ENCODE measurements at regions not wholly inside any gene's neighbourhood (a gene's known extent, or its start where the extent isn't known, plus 50 kb on each side); places are given as distances from the start of the nearest gene placed in this dataset.

- H3K36me3 ChIP-seq (ENCODE audit: insufficient read depth, low read length, poor library complexity, severe bottlenecking): no peaks in the 10 kb centered on the region
- intact Hi-C loops (cut with micrococcal nuclease; ENCODE audit: unreplicated experiment): no loop called here
- H3K4me1 ChIP-seq (ENCODE audit: insufficient read depth, low read length, poor library complexity, severe bottlenecking): no peaks in the 10 kb centered on the region
- no peaks in the 10 kb centered on the region for H3K9me3 ChIP-seq (ENCODE audit: low read depth, low read length, poor library complexity, severe bottlenecking)
- no TSS peak for BruUV-seq (replicated peaks)
- no peak overlapping the region for H3K4me3 ChIP-seq (ENCODE audit: low read depth, low read length, poor library complexity, severe bottlenecking)
- CTCF ChIA-PET: no interaction called here
- H3K27me3 ChIP-seq (replicated peaks; ENCODE audit: insufficient read depth, low read depth, low read length, poor library complexity): no peaks in the 10 kb centered on the region
- no peak for DNase-seq (ENCODE audit: low spot score)
- TF ChIP-seq EZH2 (IDR thresholded peaks at IDR 0.05; ENCODE audit: borderline replicate concordance, low read depth, low read length, poor library complexity, severe bottlenecking): no peak
- TF ChIP-seq CTCF (conservative IDR thresholded peaks at IDR 0.05; ENCODE audit: low read depth, low read length): no peak
- POLR2A ChIA-PET (ENCODE audit: low non-redundant PET): no interaction called here
- H3K27ac ChIP-seq (ENCODE audit: low read depth, low read length, poor library complexity, severe bottlenecking): no peak overlapping the region
Observed at GRCh38 chr18:60935041-60935910, 398.0 kb upstream of the CDH20 start.

GRCh38 chr18:60936101-60936500 lies 397.1 kb upstream of the CDH20 start:
- no peak for DNase-seq (ENCODE audit: low spot score)
- peaks cover 4% of the 10 kb centered on the region for H3K27me3 ChIP-seq (replicated peaks; ENCODE audit: insufficient read depth, low read depth, low read length, poor library complexity)
- H3K4me1 ChIP-seq (ENCODE audit: insufficient read depth, low read length, poor library complexity, severe bottlenecking): no peaks in the 10 kb centered on the region
- no peaks in the 10 kb centered on the region for H3K9me3 ChIP-seq (ENCODE audit: low read depth, low read length, poor library complexity, severe bottlenecking)
- POLR2A ChIA-PET (ENCODE audit: low non-redundant PET): no interaction called here
- TF ChIP-seq EZH2 (IDR thresholded peaks at IDR 0.05; ENCODE audit: borderline replicate concordance, low read depth, low read length, poor library complexity, severe bottlenecking) (no peak), CTCF (conservative IDR thresholded peaks at IDR 0.05; ENCODE audit: low read depth, low read length) (no peak)
- no peak overlapping the region for H3K27ac ChIP-seq (ENCODE audit: low read depth, low read length, poor library complexity, severe bottlenecking)
- CTCF ChIA-PET: no interaction called here
- intact Hi-C loops (cut with micrococcal nuclease; ENCODE audit: unreplicated experiment): no loop called here
- no peaks in the 10 kb centered on the region for H3K36me3 ChIP-seq (ENCODE audit: insufficient read depth, low read length, poor library complexity, severe bottlenecking)
- H3K4me3 ChIP-seq (ENCODE audit: low read depth, low read length, poor library complexity, severe bottlenecking): no peak overlapping the region
- no TSS peak for BruUV-seq (replicated peaks)

DNA sequence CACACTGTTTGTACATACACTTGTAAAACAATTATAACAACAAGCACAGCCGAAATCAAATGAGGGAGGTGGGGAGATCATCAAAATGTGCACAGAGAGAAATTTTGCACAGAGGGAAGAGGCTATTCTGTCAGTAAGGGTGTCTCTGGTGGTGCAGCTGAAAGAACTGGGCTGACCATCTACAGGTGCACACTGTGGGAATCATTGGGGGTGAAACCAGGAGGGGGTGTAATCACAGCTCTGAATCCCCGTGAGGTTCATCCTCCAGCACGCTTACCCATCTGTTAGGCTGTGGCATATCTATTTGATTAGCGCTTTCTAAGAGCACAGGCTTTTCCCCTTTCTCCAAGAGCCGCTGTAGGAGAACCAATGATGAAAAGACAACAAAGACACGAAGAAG lies 389.9 kb upstream of the CDH20 start:
- CTCF ChIA-PET: no interaction called here

More for the DNA sequence above, 389.9 kb upstream of the CDH20 start:
- TF ChIP-seq EZH2 (IDR thresholded peaks at IDR 0.05; ENCODE audit: borderline replicate concordance, low read depth, low read length, poor library complexity, severe bottlenecking): no peak
- TF ChIP-seq CTCF (conservative IDR thresholded peaks at IDR 0.05; ENCODE audit: low read depth, low read length): no peak
- intact Hi-C loops (cut with micrococcal nuclease; ENCODE audit: unreplicated experiment): no loop called here
- DNase-seq (ENCODE audit: low spot score): no peak
- no peaks in the 10 kb centered on the region for H3K9me3 ChIP-seq (ENCODE audit: low read depth, low read length, poor library complexity, severe bottlenecking)
- H3K4me1 ChIP-seq (ENCODE audit: insufficient read depth, low read length, poor library complexity, severe bottlenecking): no peaks in the 10 kb centered on the region
- H3K4me3 ChIP-seq (ENCODE audit: low read depth, low read length, poor library complexity, severe bottlenecking): no peak overlapping the region
- H3K27ac ChIP-seq (ENCODE audit: low read depth, low read length, poor library complexity, severe bottlenecking): no peak overlapping the region
- H3K27me3 ChIP-seq (replicated peaks; ENCODE audit: insufficient read depth, low read depth, low read length, poor library complexity): peaks cover 4% of the 10 kb centered on the region
- POLR2A ChIA-PET (ENCODE audit: low non-redundant PET): interaction anchor here (0.5 kb wide), 1 partner anchor 74 kb away, joined by 3 read pairs; no protein-coding TSS in a partner anchor
- no peaks in the 10 kb centered on the region for H3K36me3 ChIP-seq (ENCODE audit: insufficient read depth, low read length, poor library complexity, severe bottlenecking)
- BruUV-seq (replicated peaks): no TSS peak

Data from A673 (cell line).